ENCODE measurements at regions not wholly inside any gene's neighbourhood (a gene's known extent, or its start where the extent isn't known, plus 50 kb on each side); places are given as distances from the start of the nearest gene placed in this dataset.
"Not testable (repeated sequence)": the region's sequence is repeated elsewhere in the genome, so short reads cannot be mapped to it uniquely, and the experiment has no call there.

DNA sequence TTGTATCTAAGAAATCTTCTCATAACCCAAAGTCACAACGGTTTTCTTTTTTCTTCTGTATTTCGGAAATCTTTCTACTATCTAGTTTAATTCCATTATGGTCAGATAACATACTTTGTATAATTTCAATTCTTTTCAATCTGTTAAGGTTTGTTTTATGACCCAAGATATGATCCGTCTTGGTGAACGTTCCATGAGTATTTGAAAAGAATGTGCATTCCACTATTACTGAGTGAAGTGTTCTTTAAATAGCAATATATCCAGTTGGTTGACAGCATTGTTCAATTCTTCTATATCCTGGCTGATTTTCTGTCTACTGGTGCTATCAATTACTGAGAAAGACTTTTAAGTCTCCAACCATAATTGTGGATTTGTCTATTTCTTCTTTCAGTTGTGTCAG, 414.5 kb downstream of the TNS1 start:
- TF ChIP-seq, protein P1, sequence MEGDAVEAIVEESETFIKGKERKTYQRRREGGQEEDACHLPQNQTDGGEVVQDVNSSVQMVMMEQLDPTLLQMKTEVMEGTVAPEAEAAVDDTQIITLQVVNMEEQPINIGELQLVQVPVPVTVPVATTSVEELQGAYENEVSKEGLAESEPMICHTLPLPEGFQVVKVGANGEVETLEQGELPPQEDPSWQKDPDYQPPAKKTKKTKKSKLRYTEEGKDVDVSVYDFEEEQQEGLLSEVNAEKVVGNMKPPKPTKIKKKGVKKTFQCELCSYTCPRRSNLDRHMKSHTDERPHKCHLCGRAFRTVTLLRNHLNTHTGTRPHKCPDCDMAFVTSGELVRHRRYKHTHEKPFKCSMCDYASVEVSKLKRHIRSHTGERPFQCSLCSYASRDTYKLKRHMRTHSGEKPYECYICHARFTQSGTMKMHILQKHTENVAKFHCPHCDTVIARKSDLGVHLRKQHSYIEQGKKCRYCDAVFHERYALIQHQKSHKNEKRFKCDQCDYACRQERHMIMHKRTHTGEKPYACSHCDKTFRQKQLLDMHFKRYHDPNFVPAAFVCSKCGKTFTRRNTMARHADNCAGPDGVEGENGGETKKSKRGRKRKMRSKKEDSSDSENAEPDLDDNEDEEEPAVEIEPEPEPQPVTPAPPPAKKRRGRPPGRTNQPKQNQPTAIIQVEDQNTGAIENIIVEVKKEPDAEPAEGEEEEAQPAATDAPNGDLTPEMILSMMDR (IDR thresholded peaks at IDR 0.05; ENCODE audit: insufficient read depth, missing control alignments): no peak
- FAIRE-seq (no peak), DNase-seq (ENCODE audit: insufficient read length, low spot score) (no peak)

GRCh38 chr2:217585362-217585761, 417.4 kb downstream of the TNS1 start:
- FAIRE-seq (no peak), DNase-seq (ENCODE audit: insufficient read length, low spot score) (no peak)
- TF ChIP-seq, protein P1 (IDR thresholded peaks at IDR 0.05; ENCODE audit: insufficient read depth, missing control alignments): no peak

- not testable (repeated sequence) for FAIRE-seq; DNase-seq (ENCODE audit: insufficient read length, low spot score)
Measured at GRCh38 chr2:217580407-217580806, 422.4 kb downstream of the TNS1 start.

DNA sequence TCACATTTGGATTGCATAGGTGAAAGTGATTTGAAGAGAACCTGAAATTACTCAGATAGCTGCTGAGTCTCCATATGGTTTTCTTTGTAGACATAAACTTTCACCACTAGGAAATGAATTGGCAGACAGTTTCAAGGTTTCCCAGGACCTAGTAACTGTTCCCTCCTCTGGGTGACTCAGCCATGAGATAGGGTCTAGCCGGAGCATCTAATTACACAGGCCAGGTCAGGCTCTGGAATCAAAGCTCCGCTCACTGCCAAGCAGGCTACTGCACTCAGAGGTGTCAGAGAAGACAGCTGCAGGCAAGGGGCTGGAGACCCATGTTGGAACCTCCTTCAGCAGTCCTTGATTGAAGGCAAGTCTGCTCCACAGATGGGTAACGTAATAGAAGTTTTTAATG, 429.2 kb downstream of the TNS1 start:
- TF ChIP-seq, protein P1 (IDR thresholded peaks at IDR 0.05; ENCODE audit: insufficient read depth, missing control alignments): no peak
- DNase-seq (ENCODE audit: insufficient read length, low spot score): no peak
- no peak for FAIRE-seq

DNA sequence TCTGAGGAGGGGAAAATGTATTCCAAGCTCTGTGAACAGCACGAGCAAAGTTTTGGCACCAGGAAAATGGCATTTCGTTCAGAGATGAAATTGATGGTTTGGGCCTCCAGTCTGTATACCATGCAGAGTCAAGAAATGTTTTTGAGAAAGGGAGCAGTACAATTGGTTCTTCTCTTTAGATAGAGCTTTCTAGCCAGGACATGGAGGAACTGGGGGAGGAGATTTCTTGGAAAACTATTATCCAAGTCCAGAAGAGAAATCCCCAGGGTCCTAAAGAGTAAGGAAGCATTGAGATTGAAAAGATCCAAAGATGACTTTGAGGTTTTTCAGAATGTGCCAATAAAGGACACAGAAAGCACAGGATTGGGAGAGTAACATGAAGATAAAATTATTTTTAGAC, 432.4 kb downstream of the TNS1 start:
- DNase-seq (ENCODE audit: insufficient read length, low spot score) (no peak), FAIRE-seq (no peak)
- TF ChIP-seq, protein P1 (IDR thresholded peaks at IDR 0.05; ENCODE audit: insufficient read depth, missing control alignments): no peak

GRCh38 chr2:217568289-217568971, 434.4 kb downstream of the TNS1 start:
- DNase-seq (ENCODE audit: insufficient read length, low spot score): no peak
- TF ChIP-seq, protein P1 (IDR thresholded peaks at IDR 0.05; ENCODE audit: insufficient read depth, missing control alignments): no peak
- no peak for FAIRE-seq

- TF ChIP-seq, protein P1 (IDR thresholded peaks at IDR 0.05; ENCODE audit: insufficient read depth, missing control alignments): no peak
- FAIRE-seq (no peak), DNase-seq (ENCODE audit: insufficient read length, low spot score) (no peak)
Measured at GRCh38 chr2:217563565-217563964, 439.2 kb downstream of the TNS1 start.
